ENCODE measurements at regions not wholly inside any gene's neighbourhood (a gene's known extent, or its start where the extent isn't known, plus 50 kb on each side); places are given as distances from the start of the nearest gene placed in this dataset.

DNA sequence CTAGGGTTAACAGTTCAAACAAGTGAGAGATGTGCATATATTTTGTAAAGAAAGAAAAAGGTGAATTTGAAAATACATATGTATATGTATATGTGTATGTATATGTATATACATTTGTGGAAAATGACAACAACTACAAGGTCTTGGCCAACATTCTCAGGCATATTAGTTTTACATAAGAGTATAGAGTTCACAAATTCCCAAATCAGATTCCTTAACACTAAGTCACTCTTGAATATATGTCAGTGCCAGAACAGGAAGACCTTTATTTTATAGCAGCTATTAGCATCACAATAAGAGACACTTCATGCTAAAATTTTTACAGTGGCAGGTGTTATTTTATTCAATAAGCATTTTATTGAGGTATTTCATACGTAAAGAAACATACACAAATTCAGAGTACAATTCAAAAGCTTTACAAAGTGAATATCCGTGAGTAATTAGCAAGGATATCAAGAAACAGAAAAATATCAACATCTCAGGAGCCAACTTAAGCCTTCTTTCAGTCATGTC is 179.7 kb downstream of the SLC6A15 start:
- intact Hi-C loops (cut with DNase I; ENCODE audit: low total_unique reads) (no loop called here), in situ Hi-C loops (cut with MboI; ENCODE audit: low pct_ligation_motif_present in 1 of 4, low pct_unique_long_range_greater_than_20kb in 1 of 4, low sequenced_read_pairs in 3 of 4) (no loop called here)
- Histone ChIP-seq H3K36me3 (no peaks in the 10 kb centered on the region), H3K27ac (no peak overlapping the region), H3K27me3 (no peaks in the 10 kb centered on the region), H3K4me1 (no peaks in the 10 kb centered on the region), H3K9me3 (no peaks in the 10 kb centered on the region), H3K4me3 (no peak overlapping the region)
- DNase-seq, result no peak
- TF ChIP-seq, protein P1, sequence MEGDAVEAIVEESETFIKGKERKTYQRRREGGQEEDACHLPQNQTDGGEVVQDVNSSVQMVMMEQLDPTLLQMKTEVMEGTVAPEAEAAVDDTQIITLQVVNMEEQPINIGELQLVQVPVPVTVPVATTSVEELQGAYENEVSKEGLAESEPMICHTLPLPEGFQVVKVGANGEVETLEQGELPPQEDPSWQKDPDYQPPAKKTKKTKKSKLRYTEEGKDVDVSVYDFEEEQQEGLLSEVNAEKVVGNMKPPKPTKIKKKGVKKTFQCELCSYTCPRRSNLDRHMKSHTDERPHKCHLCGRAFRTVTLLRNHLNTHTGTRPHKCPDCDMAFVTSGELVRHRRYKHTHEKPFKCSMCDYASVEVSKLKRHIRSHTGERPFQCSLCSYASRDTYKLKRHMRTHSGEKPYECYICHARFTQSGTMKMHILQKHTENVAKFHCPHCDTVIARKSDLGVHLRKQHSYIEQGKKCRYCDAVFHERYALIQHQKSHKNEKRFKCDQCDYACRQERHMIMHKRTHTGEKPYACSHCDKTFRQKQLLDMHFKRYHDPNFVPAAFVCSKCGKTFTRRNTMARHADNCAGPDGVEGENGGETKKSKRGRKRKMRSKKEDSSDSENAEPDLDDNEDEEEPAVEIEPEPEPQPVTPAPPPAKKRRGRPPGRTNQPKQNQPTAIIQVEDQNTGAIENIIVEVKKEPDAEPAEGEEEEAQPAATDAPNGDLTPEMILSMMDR (IDR thresholded peaks at IDR 0.05), result no peak
- TF ChIP-seq POLR2A (IDR thresholded peaks at IDR 0.05) (no peak), EP300 (IDR thresholded peaks at IDR 0.05; ENCODE audit: low read depth) (no peak), POLR2AphosphoS5 (IDR thresholded peaks at IDR 0.05) (no peak)
- 33 to 64% methylated on average over 2 of the region's 2 CpGs for WGBS, 2 donors (ENCODE audit: low coverage in 1 of 2)

DNA sequence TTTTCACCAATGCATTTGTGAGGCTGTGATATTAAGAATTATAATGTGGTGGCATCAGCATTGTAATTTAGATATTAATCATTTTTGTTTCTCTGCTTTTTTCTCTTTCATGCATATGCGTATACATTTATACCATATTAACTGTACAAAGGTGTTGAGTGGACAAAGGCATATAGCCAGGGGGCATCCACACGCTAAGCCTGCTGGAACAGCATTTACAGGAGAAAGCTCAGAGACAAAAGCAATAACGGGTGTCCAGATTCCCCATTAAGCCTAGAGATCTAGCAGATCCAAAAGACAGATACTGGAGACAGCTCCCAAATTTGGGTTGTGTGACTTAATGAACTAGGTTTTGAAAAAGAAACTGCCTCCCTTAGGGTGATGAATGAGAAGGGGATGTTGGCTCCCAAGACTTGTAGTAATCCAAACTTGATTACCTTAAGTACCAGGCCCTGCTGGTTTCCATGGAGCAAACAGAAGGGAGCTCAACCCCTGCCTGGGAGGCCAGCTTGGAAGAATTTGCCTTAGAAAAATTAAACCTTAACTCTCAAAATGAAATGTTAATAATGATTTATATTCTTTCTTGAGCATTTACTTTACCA is 181.9 kb downstream of the SLC6A15 start:
- in situ Hi-C loops (cut with MboI; ENCODE audit: low pct_ligation_motif_present in 1 of 4, low pct_unique_long_range_greater_than_20kb in 1 of 4, low sequenced_read_pairs in 3 of 4), result no loop called here
- intact Hi-C loops (cut with DNase I; ENCODE audit: low total_unique reads), result no loop called here
- no peak for DNase-seq
- Histone ChIP-seq H3K36me3 (no peaks in the 10 kb centered on the region), H3K27me3 (no peaks in the 10 kb centered on the region), H3K9me3 (no peaks in the 10 kb centered on the region), H3K4me1 (no peaks in the 10 kb centered on the region), H3K4me3 (no peak overlapping the region), H3K27ac (no peak overlapping the region)
- TF ChIP-seq POLR2A (IDR thresholded peaks at IDR 0.05) (no peak), EP300 (IDR thresholded peaks at IDR 0.05; ENCODE audit: low read depth) (no peak), POLR2AphosphoS5 (IDR thresholded peaks at IDR 0.05) (no peak)
- TF ChIP-seq, protein P1 (IDR thresholded peaks at IDR 0.05), result no peak
- WGBS, 2 donors (ENCODE audit: low coverage in 1 of 2), result 61 to 62% methylated on average over 3 of the region's 3 CpGs

DNA sequence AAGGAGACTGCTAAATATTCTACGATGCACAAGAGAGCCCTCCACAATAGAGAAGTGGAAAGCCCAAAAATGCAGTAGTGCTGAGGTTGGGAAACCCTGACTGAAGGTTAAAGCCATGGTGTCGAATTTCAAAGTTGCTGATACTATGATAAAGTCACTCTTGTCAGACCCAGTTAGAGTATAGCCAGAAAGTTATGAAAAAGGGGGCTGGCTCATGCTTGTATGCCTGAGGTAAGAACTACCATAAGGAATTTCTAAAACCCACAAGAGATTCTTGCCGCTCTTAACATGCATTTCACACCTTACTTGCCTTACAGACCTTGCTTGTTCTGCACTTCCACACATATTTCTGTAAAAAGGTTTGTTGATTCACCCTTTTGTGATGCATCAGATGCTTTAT is 184.6 kb downstream of the SLC6A15 start:
- TF ChIP-seq, protein P1 (IDR thresholded peaks at IDR 0.05), result no peak
- TF ChIP-seq EP300 (IDR thresholded peaks at IDR 0.05; ENCODE audit: low read depth), result no peak
- TF ChIP-seq POLR2AphosphoS5 (IDR thresholded peaks at IDR 0.05), result no peak
- no peak for TF ChIP-seq POLR2A (IDR thresholded peaks at IDR 0.05)
- H3K27ac ChIP-seq, result no peak overlapping the region
- no peaks in the 10 kb centered on the region for H3K9me3 ChIP-seq
- WGBS, 2 donors (ENCODE audit: low coverage in 1 of 2), result 47 to 55% methylated on average over 3 of the region's 3 CpGs
- no peak for DNase-seq
- H3K27me3 ChIP-seq, result no peaks in the 10 kb centered on the region
- intact Hi-C loops (cut with DNase I; ENCODE audit: low total_unique reads) (no loop called here), in situ Hi-C loops (cut with MboI; ENCODE audit: low pct_ligation_motif_present in 1 of 4, low pct_unique_long_range_greater_than_20kb in 1 of 4, low sequenced_read_pairs in 3 of 4) (no loop called here)
- H3K4me1 ChIP-seq, result no peaks in the 10 kb centered on the region
- H3K4me3 ChIP-seq, result no peak overlapping the region
- H3K36me3 ChIP-seq, result no peaks in the 10 kb centered on the region

DNA sequence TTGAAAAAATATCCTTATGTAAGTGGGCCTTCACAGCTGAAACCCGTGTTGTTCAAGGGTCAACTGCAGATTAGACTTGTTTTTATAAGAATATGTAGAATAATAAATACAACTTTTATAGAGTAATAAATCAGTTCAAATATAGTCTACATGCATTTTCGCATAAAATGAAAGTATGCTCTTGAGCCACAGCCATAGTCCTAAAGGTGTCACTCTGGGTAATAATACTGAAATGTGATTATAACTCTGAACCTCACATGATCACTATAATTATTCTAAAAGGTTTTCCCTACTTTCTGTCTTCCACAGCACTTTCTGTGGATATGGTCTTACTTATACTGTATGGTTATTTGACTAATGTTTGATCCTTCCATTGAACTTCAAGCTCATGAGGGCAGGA is 185.8 kb downstream of the SLC6A15 start:
- in situ Hi-C loops (cut with MboI; ENCODE audit: low pct_ligation_motif_present in 1 of 4, low pct_unique_long_range_greater_than_20kb in 1 of 4, low sequenced_read_pairs in 3 of 4) (no loop called here), intact Hi-C loops (cut with DNase I; ENCODE audit: low total_unique reads) (no loop called here)
- no peak overlapping the region for H3K27ac ChIP-seq
- 46 to 55% methylated on average over 2 of the region's 2 CpGs for WGBS, 2 donors (ENCODE audit: low coverage in 1 of 2)
- no peak overlapping the region for H3K4me3 ChIP-seq
- H3K9me3 ChIP-seq, result no peaks in the 10 kb centered on the region
- no peaks in the 10 kb centered on the region for H3K4me1 ChIP-seq
- H3K27me3 ChIP-seq, result no peaks in the 10 kb centered on the region
- TF ChIP-seq EP300 (IDR thresholded peaks at IDR 0.05; ENCODE audit: low read depth), result no peak
- TF ChIP-seq, protein P1 (IDR thresholded peaks at IDR 0.05), result no peak
- TF ChIP-seq POLR2A (IDR thresholded peaks at IDR 0.05), result no peak
- TF ChIP-seq POLR2AphosphoS5 (IDR thresholded peaks at IDR 0.05), result no peak
- DNase-seq, result no peak
- H3K36me3 ChIP-seq, result no peaks in the 10 kb centered on the region
